ENCODE measurements at regions not wholly inside any gene's neighbourhood (a gene's known extent, or its start where the extent isn't known, plus 50 kb on each side); places are given as distances from the start of the nearest gene placed in this dataset.
"Not testable (repeated sequence)": the region's sequence is repeated elsewhere in the genome, so short reads cannot be mapped to it uniquely, and the experiment has no call there.

DNA sequence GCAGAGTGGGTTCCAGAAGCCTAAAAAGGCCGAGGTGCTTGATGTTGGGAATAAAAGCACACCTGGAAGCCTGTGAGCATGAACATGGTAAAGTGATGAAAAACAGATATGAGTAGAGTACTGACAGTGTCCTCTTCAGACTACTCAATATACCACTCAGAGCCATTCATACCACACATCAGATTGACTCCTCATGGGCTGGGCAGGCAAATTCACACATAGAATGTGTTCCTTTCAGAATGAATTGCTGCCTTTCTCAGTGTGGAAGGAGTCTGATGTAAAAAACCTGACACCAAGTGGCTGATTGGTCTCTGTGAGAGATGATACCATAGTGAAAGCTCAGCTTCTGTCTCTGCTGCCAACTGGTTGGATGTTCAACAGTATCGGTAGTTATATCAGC is 442.7 kb downstream of the RAPGEF2 start:
- no peak for DNase-seq (ENCODE audit: low read depth in 4 of 4, low spot score in 3 of 4)

DNA sequence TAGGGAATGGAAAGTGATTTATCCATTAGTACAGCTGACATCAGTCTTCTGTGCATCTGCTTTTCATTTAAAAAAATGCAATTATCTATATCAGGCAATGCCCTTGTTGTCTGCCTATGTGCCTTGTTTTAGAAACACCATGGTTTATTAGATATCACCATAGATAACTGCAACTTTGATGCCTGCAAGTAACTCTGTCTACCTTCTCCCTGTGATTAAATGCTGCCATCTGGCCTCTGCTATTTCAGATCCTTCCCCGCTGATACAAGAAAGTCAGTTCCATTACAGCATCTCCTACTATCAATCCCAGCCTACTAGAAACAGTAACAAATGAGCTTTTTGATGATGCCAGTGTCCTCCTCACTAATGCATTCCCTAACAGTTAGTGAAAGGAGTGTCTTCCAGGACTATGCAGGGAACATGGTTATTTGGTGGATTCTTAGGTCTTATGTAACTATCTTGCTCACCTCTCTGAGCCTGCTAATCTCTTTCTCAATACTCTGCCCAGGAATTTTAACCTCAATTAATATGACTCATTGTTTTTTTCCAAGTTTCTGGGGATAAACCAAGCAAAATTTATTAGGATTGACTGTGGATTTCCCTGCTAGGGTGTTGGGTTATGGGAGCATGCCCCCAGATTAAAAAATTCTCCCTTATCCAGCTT is 444.9 kb downstream of the RAPGEF2 start:
- no peak for DNase-seq (ENCODE audit: low read depth in 4 of 4, low spot score in 3 of 4)

DNA sequence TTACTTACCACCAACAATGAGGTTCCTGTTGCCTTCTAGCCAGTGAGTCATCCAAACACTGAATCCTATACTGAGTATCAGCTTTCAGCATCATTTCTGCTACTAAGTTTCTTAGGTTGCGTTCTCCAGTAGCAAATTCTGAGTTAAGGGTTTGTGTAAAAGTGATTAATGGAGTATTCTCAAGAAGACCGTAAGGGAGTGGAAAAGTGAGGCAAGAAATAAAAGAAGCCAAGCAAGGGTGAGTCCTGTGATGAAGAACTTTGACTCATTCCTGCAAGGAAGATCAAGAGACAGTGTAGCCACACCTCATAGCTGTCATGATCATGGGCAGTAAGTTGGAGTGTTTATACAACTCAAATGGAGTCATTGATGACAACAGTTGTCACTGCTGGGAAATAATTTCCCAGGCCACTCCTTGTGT is 446.2 kb downstream of the RAPGEF2 start:
- DNase-seq (ENCODE audit: low read depth in 4 of 4, low spot score in 3 of 4): no peak

DNA sequence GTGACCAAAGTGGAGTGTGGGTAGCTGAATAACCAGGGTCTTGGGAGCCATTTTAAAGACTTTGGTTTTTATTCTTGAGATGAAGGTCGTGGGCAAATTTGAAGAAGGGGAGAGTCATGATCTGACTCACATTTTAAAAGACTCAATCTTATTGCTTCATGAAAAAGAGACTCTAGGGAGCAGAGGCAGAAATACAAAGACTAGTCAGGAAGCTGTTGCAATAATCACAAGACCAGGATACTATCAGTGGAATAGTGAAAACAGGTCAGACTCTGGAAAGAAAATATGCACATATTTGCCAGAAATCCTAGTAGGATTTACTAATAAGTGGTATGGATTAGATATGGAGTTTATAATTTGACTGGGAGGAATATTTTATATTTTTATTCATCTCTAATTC is 448.4 kb downstream of the RAPGEF2 start:
- no peak for DNase-seq (ENCODE audit: low read depth in 4 of 4, low spot score in 3 of 4)

DNA sequence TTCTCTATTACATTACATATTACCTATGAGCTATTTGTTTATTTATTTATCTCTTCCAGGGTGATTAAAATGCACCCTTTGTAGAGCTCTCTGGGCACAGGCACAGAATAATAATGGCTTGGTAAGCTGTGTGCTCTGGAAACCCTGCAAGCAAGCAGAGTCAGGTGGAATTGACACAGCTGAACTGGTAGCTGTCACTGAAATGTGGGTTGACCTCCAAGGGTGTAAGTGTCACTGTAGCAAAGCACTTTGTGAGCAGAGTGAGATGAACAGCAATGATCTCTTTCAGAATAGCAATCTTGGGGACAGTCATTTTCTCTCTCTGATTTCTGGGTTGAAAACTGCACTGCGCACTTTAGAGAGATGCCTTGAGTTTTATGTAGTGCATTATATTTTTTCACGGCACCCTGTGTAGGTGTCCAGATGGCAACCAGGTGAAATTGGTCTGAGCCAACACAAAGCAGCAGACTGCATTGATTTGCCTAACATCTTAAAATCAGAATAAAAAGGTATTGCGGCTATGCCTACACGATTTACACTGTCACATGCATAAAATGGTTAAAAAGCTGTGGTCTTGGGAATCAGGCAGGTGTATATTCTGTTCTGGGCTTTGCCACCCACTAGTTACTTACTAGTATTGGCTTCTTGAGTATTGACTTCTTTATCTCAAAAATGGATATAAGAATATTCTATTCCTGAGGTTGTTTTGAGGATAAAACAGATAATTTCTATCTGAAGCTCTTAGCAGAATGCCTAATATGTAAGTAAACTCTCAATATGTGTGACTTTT is 450.3 kb downstream of the RAPGEF2 start:
- DNase-seq (ENCODE audit: low read depth in 4 of 4, low spot score in 3 of 4): no peak

DNA sequence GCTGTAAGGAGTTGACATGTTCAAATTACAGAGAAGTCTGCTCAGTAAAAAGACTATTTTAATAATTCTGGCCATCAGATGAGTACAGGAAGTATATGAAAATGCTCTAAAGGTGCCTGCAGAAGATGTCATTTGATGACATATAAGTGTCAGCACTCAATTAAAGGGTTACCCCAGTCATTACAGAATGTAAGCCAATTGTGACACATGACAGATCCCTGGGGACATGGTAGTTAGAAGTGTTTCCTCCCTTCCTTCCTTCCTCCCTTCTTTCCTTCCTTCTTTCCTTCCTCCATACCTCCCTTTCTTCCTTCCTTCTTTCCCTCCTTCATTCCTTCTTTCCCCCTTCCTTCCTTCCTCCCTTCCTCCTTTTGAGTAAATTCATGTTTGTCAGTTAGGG is 453.0 kb downstream of the RAPGEF2 start:
- DNase-seq (ENCODE audit: low read depth in 4 of 4, low spot score in 3 of 4): no peak

DNA sequence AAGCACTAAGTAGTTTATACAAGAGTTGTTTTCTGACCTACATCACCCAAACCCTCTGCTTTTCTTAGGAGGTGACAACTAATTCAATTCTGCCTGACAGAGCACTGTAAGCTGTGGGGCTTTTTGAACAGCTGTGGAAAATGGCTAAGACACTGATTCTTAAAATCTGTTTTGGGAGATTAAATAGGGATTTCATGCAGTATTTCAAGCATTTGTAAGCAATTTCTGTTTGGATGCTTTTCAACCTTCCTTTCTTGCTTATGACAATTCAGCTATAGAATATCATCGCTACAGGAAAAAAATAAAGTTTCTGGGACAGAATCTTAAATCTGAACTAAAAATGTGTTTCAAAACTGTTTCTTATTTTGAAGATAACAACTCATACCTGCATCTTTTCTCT is 459.5 kb downstream of the RAPGEF2 start:
- no peak for DNase-seq (ENCODE audit: low read depth in 4 of 4, low spot score in 3 of 4)

DNA sequence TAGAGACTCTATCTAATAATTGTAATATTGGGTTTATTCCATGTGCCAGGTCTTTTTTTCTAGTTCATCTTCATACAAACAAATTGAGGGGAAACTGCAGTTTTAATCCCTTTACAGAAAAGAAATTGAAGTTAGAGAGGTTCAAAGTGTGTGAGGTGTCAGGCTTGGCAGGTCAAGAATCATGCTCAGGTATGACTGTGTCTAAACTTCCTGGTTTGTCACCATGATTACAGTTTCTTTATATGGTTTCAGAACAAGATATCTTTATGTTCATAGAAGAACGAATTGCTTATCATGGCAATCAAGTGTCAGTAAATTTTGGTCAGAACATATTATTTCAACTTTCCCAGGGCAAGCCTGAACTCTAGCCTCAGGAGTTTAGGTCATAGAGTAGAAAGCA is 460.4 kb downstream of the RAPGEF2 start:
- no peak for DNase-seq (ENCODE audit: low read depth in 4 of 4, low spot score in 3 of 4)

DNA sequence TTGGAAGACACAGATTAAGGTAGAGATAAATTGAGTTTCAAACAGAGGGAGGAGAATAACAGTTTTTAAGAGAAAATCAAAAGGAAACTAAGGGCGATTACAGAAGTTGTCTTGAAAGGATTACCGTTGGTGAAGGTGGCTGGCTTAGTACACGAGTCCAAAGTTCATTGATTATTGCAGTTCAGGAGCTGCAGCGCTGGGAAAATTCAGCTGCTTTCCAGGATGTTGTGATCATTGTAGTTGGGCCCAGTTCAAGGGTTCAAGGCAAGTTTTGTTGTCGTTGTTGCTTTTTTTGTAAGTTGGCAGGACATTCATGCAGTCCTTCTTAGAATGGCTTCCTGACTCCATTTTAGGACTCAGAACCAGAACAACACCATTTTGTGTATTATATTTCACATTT is 461.7 kb downstream of the RAPGEF2 start:
- no peak for DNase-seq (ENCODE audit: low read depth in 4 of 4, low spot score in 3 of 4)

DNA sequence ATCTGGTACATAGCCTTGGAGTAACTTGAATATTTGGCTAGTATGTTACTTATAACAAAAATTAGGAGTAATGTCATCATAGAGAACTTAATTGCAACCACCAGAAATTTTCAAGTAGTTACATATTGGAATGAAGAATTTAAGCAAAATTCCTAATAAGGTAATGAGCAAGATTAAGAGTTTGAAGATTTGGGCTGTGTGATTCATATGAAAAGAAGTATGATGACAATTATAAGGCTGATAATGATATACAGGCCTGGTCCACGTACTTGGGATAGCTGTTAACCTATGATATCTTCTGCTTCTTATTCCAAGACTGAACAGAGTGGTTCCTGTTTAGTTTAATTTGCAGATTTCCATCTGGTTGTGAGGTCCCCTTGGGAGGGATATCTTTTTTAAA is 463.9 kb downstream of the RAPGEF2 start:
- no peak for DNase-seq (ENCODE audit: low read depth in 4 of 4, low spot score in 3 of 4)

DNA sequence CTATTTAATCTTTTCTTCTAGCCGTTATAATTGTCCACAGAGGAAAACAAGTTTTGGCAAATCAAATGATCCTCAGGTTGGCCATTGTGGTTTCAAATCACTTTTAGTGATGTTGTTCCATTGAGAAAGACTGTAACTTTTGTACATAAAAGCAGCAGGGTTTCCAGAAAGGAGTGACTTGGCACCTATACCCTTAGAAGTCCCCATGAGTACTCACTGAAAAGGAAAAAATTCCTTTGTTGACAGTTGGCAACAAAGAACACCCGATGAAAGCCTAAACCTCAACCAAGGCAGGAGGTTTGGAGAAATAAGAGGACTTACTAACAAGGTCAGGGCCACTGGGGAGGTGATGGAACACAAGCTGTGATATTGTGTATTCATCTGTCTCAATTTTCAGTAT is 474.4 kb downstream of the RAPGEF2 start:
- no peak for DNase-seq (ENCODE audit: low read depth in 4 of 4, low spot score in 3 of 4)

DNA sequence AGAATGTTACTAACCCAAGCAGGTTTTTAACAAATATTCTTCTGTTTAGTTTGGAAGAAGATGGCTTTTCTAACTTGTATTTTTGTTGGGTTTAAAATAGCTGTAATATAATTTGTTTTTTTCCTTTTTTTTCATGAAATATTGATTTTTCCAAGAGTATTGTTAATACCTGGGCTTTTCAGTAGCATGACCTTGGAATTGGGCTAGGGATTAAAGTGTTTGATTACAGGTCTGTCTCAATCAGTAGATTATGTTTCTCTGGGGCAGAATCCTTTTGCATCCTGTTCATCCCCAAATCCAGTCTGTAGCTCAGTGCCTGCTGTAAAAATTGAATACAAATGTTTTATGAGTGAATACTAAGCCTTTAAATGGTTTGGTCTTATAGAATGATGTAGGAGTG is 479.8 kb downstream of the RAPGEF2 start:
- no peak for DNase-seq (ENCODE audit: low read depth in 4 of 4, low spot score in 3 of 4)

DNA sequence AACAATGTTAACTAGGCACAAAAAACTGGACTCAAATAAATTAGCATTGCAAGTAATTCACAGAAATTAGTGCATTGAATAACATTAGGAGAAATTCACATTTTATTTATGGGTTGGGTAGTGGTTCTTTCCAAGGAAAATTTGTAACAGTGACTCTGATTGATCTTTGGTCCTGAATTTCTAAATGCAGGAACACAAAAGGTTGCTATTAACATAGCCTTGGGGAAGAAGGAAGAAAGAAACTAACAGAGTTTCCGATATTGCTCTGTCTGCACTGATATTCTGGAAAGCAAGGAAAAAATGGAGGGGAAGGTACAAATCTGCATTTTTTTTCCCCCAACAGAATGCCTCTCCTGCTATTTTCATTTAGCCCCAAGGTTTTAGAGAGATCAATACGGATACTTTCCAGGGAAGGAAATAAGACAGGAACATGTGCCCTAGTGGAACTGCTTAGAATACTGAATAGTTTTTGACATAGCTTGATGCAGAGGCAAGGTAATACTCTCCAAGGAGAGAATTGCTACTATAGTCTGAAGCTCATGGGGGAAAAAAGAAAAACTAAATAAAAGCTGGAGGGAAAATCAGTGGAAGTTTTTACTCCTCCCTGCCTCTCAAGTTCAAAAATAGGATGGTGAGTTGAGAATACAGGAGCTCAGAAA is 490.1 kb downstream of the RAPGEF2 start:
- DNase-seq (ENCODE audit: low read depth in 4 of 4, low spot score in 3 of 4): no peak

DNA sequence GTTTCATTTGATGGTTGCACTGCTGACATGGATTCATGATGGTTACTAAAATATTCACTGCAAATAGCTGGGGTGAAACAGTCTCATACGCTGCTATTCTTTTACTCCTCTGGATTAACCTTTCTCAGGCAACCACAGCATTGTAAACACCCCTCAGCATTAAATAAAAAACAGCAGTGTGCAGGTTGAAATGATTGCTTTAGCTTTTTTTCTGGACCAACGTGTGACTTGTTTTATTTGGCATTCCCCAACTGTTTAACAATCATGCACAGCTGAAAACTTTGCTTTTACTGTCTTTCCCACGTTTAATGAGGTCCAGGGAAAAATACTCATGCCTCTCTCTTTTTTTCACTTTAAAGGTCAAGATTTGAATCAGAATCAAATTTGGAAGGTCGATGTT is 490.8 kb downstream of the RAPGEF2 start:
- no peak for DNase-seq (ENCODE audit: low read depth in 4 of 4, low spot score in 3 of 4)

DNA sequence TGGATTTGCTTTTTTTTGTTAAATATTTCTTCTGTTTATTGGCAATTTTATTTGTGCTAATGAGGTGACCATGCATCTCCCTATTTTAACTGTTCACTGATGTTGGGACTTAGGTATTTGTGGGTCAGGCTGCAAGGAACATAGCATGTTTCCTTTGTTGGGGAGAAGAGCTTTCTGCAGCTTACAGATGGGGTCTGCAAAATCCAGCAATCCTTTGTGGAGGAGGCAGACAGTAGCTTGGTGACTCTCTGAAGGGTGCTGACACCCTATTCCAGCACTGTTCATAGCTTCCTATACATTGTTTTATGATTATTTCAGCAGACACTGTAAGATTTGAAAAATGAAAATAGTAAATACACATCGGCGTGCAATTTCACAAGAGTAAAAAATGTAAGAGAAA is 491.7 kb downstream of the RAPGEF2 start:
- no peak for DNase-seq (ENCODE audit: low read depth in 4 of 4, low spot score in 3 of 4)

DNA sequence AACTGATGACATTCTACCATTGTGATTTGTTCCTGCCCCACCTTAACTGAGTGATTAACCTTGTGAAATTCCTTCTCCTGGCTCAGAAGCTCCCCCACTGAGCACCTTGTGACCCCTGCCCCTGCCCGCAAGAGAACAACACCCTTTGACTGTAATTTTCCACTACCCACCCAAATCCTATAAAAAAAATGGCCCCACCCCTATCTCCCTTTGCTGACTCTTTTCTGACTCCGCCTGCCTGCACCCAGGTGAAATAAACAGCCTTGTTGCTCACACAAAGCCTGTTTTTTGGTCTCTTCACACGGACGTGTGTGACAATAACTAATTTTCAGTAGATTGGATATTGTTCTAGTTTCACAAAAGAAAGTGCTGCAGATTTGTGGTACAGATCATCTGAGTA is 492.2 kb downstream of the RAPGEF2 start:
- not testable (repeated sequence) for DNase-seq (ENCODE audit: low read depth in 4 of 4, low spot score in 3 of 4)

DNA sequence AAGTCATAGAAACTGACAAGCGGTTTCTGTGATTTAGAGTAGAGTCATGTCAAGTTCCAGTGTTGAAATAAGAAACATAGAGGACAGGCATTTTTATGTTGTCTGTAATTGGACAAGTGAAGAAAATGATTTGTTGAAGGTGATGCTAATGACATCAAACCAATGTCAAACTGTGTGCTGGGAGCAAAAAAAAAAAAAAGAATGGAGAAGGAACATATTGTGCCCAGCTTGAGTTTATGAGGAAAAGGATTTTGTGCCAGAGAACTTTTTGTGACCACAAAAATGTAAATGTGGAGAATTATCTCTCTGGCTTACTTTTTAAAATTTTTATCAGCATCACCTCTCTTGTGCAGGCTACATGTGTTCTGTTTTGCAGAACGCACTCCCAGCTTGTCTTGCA is 495.7 kb downstream of the RAPGEF2 start:
- no peak for DNase-seq (ENCODE audit: low read depth in 4 of 4, low spot score in 3 of 4)

DNA sequence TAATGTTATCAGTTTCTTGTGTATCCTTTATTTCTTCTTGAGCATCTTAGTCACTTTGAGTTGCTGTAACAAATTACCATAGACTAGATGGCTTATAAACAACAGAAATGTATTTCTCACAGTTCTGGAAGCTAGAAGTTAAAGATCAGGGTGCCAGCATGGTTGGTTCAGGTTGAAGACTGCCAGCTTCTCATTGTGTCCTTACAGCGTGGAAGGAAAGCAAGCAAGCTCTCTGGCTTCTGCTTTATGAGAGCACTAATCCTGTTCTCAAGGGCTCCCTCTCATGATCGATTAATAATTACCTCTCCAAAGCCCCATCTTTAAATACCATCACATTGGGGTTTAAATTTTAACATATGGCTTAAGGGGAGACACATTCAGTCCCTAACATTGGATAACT is 497.2 kb downstream of the RAPGEF2 start:
- peak in 1 of 4 donors; percentile 7 for DNase-seq (ENCODE audit: low read depth in 4 of 4, low spot score in 3 of 4)

DNA sequence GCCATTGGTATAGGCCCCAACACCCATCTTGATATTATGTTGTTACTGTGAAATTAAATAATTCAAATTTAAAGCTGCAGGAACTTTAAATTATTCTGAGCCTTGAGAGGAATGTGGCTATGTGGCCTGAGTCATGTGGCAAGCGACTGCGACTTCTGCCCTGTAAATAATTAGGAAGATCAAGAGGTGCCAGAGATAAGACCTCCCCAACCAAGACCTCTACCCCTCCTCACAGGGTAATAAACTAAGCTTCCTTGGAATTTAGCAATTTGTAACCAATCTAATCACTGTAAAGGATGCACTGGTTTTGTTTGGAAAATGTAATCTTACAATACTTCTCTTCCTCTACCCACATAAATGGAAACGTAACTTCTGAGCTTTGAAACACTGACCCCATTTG is 501.9 kb downstream of the RAPGEF2 start:
- DNase-seq (ENCODE audit: low read depth in 4 of 4, low spot score in 3 of 4): no peak

DNA sequence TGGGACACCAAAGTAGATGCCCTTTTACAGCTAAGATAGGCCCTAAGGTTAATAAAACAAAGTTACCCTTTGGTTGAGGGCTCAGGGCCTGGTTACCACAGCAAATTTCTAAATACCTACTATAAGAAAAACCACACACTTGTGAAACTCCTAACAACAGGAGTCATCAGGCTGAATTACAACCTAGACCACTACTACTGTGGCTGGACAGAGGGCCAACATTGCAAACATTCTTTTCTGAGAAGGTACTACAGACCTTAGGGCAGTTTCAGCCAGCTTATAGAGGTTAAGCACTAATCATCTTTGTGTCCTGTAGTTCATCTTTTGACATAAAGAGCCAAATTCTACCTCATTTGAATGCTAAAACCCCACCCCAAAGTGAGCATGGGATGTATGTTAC is 504.0 kb downstream of the RAPGEF2 start:
- no peak for DNase-seq (ENCODE audit: low read depth in 4 of 4, low spot score in 3 of 4)

DNA sequence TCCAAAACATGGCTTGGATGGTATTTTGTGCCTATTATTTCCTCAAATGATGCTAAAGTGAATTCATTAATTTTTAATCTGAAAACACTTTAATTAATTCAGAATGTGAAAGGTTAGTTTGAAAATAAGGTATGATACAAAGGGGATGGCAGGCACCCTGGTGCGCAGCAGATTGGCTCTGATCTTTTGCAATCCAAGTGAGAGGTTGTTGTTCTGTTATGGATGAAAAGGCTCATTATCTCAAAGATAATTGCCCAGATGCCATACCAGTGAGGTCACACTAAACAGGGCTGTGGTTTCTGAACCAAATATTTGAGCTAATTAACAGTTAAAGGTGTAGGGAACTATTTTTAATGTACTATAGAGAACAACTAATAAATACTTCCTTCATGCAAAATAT is 504.9 kb downstream of the RAPGEF2 start:
- DNase-seq (ENCODE audit: low read depth in 4 of 4, low spot score in 3 of 4): no peak

DNA sequence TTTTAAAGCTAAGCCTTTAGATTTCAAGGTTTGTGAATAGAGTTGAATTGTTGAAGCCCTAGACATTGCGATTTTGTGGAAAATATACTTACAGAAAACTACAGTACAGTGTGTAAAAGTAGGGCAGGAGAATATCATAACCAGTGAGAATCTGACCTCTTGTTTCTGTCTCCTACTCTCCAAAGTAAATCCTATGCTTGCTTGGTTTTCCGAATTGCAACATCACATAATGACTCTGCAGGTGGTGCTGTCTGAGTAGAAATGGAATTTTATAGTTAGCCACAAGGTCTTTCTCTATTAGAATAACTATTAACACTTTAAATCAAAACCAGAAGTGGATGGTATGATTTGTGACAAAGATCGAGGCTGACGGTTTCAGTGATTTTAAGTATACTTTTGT is 505.6 kb downstream of the RAPGEF2 start:
- no peak for DNase-seq (ENCODE audit: low read depth in 4 of 4, low spot score in 3 of 4)
